ENCODE measurements at regions not wholly inside any gene's neighbourhood (a gene's known extent, or its start where the extent isn't known, plus 50 kb on each side); places are given as distances from the start of the nearest gene placed in this dataset.
"Not testable (repeated sequence)": the region's sequence is repeated elsewhere in the genome, so short reads cannot be mapped to it uniquely, and the experiment has no call there.

- TF ChIP-seq, protein P1, sequence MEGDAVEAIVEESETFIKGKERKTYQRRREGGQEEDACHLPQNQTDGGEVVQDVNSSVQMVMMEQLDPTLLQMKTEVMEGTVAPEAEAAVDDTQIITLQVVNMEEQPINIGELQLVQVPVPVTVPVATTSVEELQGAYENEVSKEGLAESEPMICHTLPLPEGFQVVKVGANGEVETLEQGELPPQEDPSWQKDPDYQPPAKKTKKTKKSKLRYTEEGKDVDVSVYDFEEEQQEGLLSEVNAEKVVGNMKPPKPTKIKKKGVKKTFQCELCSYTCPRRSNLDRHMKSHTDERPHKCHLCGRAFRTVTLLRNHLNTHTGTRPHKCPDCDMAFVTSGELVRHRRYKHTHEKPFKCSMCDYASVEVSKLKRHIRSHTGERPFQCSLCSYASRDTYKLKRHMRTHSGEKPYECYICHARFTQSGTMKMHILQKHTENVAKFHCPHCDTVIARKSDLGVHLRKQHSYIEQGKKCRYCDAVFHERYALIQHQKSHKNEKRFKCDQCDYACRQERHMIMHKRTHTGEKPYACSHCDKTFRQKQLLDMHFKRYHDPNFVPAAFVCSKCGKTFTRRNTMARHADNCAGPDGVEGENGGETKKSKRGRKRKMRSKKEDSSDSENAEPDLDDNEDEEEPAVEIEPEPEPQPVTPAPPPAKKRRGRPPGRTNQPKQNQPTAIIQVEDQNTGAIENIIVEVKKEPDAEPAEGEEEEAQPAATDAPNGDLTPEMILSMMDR (IDR thresholded peaks at IDR 0.05) = not testable (repeated sequence)
- TF ChIP-seq POLR2AphosphoS5 (IDR thresholded peaks at IDR 0.05; ENCODE audit: insufficient read depth in 1 of 2, low read depth in 1 of 2); POLR2A (IDR thresholded peaks at IDR 0.05): not testable (repeated sequence)
Measured at GRCh38 chr4:162739596-162739995, 427.1 kb downstream of the NAF1 start.

Data from vagina (tissue), 2 donors.